Uterus (tissue), 2 donors: ENCODE measurements at regions not wholly inside any gene's neighbourhood (a gene's known extent, or its start where the extent isn't known, plus 50 kb on each side); places are given as distances from the start of the nearest gene placed in this dataset.
"Not testable (repeated sequence)": the region's sequence is repeated elsewhere in the genome, so short reads cannot be mapped to it uniquely, and the experiment has no call there.

ENCODE experiments used
- CTCF ChIP-seq, 4 experiments: fragments of 200-600 bp in 2 of 4; fragments of 450-650 bp in 2 of 4; sonication (generic) in 2 of 4; IDR thresholded peaks; one replicate each; pipeline ENCODE4 v1.5.1; 2016 to 2019; ENCODE audit warnings: antibody characterized with exemption in 4 of 4, mild to moderate bottlenecking in 2 of 4, moderate library complexity in 1 of 4
- POLR2A ChIP-seq, 2 donors: fragments of 450-650 bp; IDR thresholded peaks; one replicate each; pipeline ENCODE4 v1.6.1; 2016; ENCODE audit warnings: antibody characterized with exemption in 2 of 2, mild to moderate bottlenecking in 1 of 2, moderate library complexity in 1 of 2

GRCh38 chr5:38134294-38134693 lies 124.1 kb upstream of the EGFLAM start:
- TF ChIP-seq POLR2A, CTCF (IDR thresholded peaks at IDR 0.05): not testable (repeated sequence)
